GM12892 (cell line): ENCODE measurements at regions not wholly inside any gene's neighbourhood (a gene's known extent, or its start where the extent isn't known, plus 50 kb on each side); places are given as distances from the start of the nearest gene placed in this dataset.

Experiments
- DNase-seq: peaks from one replicate; pipeline ENCODE4 v3.0.0; 2011; ENCODE audit not compliant: insufficient read length
- FAIRE-seq: peaks from 2 replicates; lab custom pipeline; 2011; peaks lifted over from hg19 to GRCh38; lab: Jason Lieb, UNC
- POLR2A ChIP-seq: IDR thresholded peaks from 2 replicates; pipeline ENCODE4 v1.6.1; 2011; ENCODE audit warnings: low read depth, low read length, control low read depth
- POLR2AphosphoS5 ChIP-seq: IDR thresholded peaks from 2 replicates; pipeline ENCODE4 v1.6.1; 2011; ENCODE audit warnings: low read depth, low read length, control low read depth
- TAF1 ChIP-seq: IDR thresholded peaks from 2 replicates; pipeline ENCODE4 v1.6.1; 2011; ENCODE audit warnings: low read depth, mild to moderate bottlenecking, control low read depth, low read length, borderline replicate concordance

GRCh38 chr4:1460967-1461868 lies 55.0 kb upstream of the NKX1-1 start:
- no peak for DNase-seq
- TF ChIP-seq TAF1 (no peak), POLR2AphosphoS5 (no peak), POLR2A (no peak)
- FAIRE-seq = no peak

GRCh38 chr4:1459722-1460511 lies 53.7 kb upstream of the NKX1-1 start:
- FAIRE-seq (no peak), DNase-seq (no peak)
- TF ChIP-seq TAF1 (no peak), POLR2AphosphoS5 (no peak), POLR2A (no peak)

GRCh38 chr4:1459081-1459721 lies 53.0 kb upstream of the NKX1-1 start:
- TF ChIP-seq POLR2AphosphoS5 (no peak), POLR2A (no peak), TAF1 (no peak)
- no peak for FAIRE-seq

GRCh38 chr4:1458581-1458980 lies 52.3 kb upstream of the NKX1-1 start:
- DNase-seq (no peak), FAIRE-seq (no peak)

More at GRCh38 chr4:1459081-1459721, 53.0 kb upstream of the NKX1-1 start:
- DNase-seq = no peak

More at GRCh38 chr4:1458581-1458980, 52.3 kb upstream of the NKX1-1 start:
- TF ChIP-seq TAF1 = no peak
- TF ChIP-seq POLR2AphosphoS5 = no peak
- no peak for TF ChIP-seq POLR2A
